A549 (cell line): ENCODE measurements at regions not wholly inside any gene's neighbourhood (a gene's known extent, or its start where the extent isn't known, plus 50 kb on each side); places are given as distances from the start of the nearest gene placed in this dataset.

Experiments used
- ATAC-seq, 2 experiments: fragments of 200-7000 bp in 1 of 2; fragments of >200 bp in 1 of 2; cut with Nextera tagmentation in 1 of 2; cut with Tn5 transposase in 1 of 2; 3 replicates each; pipeline versions ENCODE4 v1.8.0 to v1.9.1; 2018 to 2020; ENCODE audit warnings: mild to moderate bottlenecking in 1 of 2, moderate library complexity in 1 of 2
- CTCF ChIA-PET: fragments of 300-600 bp; sonication (Branson Sonifier 250); formaldehyde crosslinking; extraction: SDS; loops from one replicate; lab custom pipeline; 2021; ENCODE audit warnings: antibody characterized with exemption, inconsistent platforms; lab: Yijun Ruan, JAX
- POLR2A ChIA-PET: fragments of 350-600 bp; formaldehyde crosslinking; extraction: SDS; loops from one replicate; lab custom pipeline; 2021; ENCODE audit warnings: antibody characterized with exemption, inconsistent platforms; lab: Yijun Ruan, JAX
- DNase-seq, 2 experiments: peaks; one replicate each; pipeline versions ENCODE4 v3.0.0 to v3.0.0-alpha.2; 2011 to 2016; ENCODE audit warnings: low read depth in 1 of 2, low spot score in 1 of 2
- FAIRE-seq: peaks from 2 replicates; lab custom pipeline; 2011; peaks lifted over from hg19 to GRCh38; lab: Jason Lieb, UNC
- H3K27ac ChIP-seq, 2 experiments: fragments of >200 bp; sonication (Bioruptor Twin); formaldehyde crosslinking; 3 replicates each; pipeline ENCODE4 v1.5.1; 2016 to 2017
- H3K4me1 ChIP-seq: fragments of >200 bp; sonication (Bioruptor Twin); formaldehyde crosslinking; 3 replicates; pipeline ENCODE4 v1.6.1; 2016
- H3K4me2 ChIP-seq: fragments of >200 bp; sonication (Bioruptor Twin); formaldehyde crosslinking; 3 replicates; pipeline ENCODE4 v1.6.1; 2016
- H3K4me3 ChIP-seq: fragments of >200 bp; sonication (Bioruptor Twin); formaldehyde crosslinking; 3 replicates; pipeline ENCODE4 v1.5.1; 2016
- H3K9me3 ChIP-seq: fragments of >200 bp; sonication (Bioruptor Twin); formaldehyde crosslinking; 3 replicates; pipeline ENCODE4 v1.6.1; 2016
- BHLHE40 ChIP-seq: IDR thresholded peaks from 2 replicates; pipeline ENCODE4 v1.6.1; 2012; ENCODE audit warnings: low read depth, low read length, inconsistent platforms
- CEBPB ChIP-seq, 2 experiments: fragments of >200 bp in 1 of 2; sonication (Bioruptor Twin) in 1 of 2; formaldehyde crosslinking in 1 of 2; IDR thresholded peaks; 2 replicates each; pipeline ENCODE4 v1.6.1; 2012 to 2016
- EHF ChIP-seq: fragments of 250-450 bp; sonication (Bioruptor Pico); IDR thresholded peaks from 2 replicates; pipeline ENCODE4 v1.5.0; 2020; ENCODE audit warnings: mild to moderate bottlenecking
- EHMT2 ChIP-seq: fragments of 200-600 bp; sonication (generic); IDR thresholded peaks from 2 replicates; pipeline ENCODE4 v1.6.1; 2016; ENCODE audit warnings: antibody characterized with exemption, low read depth, mild to moderate bottlenecking, moderate library complexity
- EP300 ChIP-seq, 2 experiments: fragments of >200 bp; sonication (Bioruptor Twin); formaldehyde crosslinking; IDR thresholded peaks; 2 replicates in 1 of 2; 3 replicates in 1 of 2; pipeline ENCODE4 v1.6.1; 2016 to 2017
- FOSB ChIP-seq: fragments of 250-450 bp; sonication (Bioruptor Pico); IDR thresholded peaks from 2 replicates; pipeline ENCODE4 v1.5.0; 2020; ENCODE audit warnings: mild to moderate bottlenecking, moderate library complexity
- FOSL2 ChIP-seq, 2 experiments: fragments of 450-650 bp in 1 of 2; fragments of >200 bp in 1 of 2; sonication (Bioruptor Twin) in 1 of 2; formaldehyde crosslinking; IDR thresholded peaks; 2 replicates each; pipeline versions ENCODE4 v1.5.0 to v1.6.1; 2016 to 2020; ENCODE audit warnings: mild to moderate bottlenecking in 1 of 2, moderate library complexity in 1 of 2
- HDAC2 ChIP-seq: fragments of 200-600 bp; sonication (generic); IDR thresholded peaks from 2 replicates; pipeline ENCODE4 v1.6.1; 2016
- HEYL ChIP-seq: fragments of 250-450 bp; sonication (Bioruptor Pico); IDR thresholded peaks from 2 replicates; pipeline ENCODE4 v1.8.0; 2021; ENCODE audit warnings: mild to moderate bottlenecking, moderate library complexity
- JUNB ChIP-seq: fragments of >200 bp; sonication (Bioruptor Twin); formaldehyde crosslinking; IDR thresholded peaks from 2 replicates; pipeline ENCODE4 v1.6.1; 2016
- KDM1A ChIP-seq: fragments of 200-600 bp; sonication (generic); IDR thresholded peaks from 2 replicates; pipeline ENCODE4 v1.6.1; 2016; ENCODE audit warnings: low read depth, mild to moderate bottlenecking
- MAFK ChIP-seq: fragments of 450-650 bp; IDR thresholded peaks from 2 replicates; pipeline ENCODE4 v1.6.1; 2014; ENCODE audit not compliant: partially characterized antibody
- MAZ ChIP-seq: fragments of 150-350 bp; IDR thresholded peaks from 2 replicates; pipeline ENCODE4 v1.6.1; 2014; ENCODE audit warnings: antibody characterized with exemption, low read depth, low read length, borderline replicate concordance
- MYC ChIP-seq: IDR thresholded peaks from 2 replicates; pipeline ENCODE4 v1.6.1; 2012; ENCODE audit warnings: mild to moderate bottlenecking, inconsistent platforms, low read length, improper control_type of control experiment, borderline replicate concordance
- RAD21 ChIP-seq, 2 experiments: fragments of >200 bp in 1 of 2; sonication (Bioruptor Twin) in 1 of 2; formaldehyde crosslinking in 1 of 2; IDR thresholded peaks in 1 of 2; conservative IDR thresholded peaks in 1 of 2; 2 replicates in 1 of 2; 3 replicates in 1 of 2; pipeline ENCODE4 v1.6.1; 2012 to 2018; ENCODE audit warnings: inconsistent platforms in 1 of 2
- RCOR1 ChIP-seq: fragments of 150-350 bp; IDR thresholded peaks from 2 replicates; pipeline ENCODE4 v1.6.1; 2014; ENCODE audit warnings: antibody characterized with exemption, low read length, low read depth
- SREBF2 ChIP-seq: fragments of 450-650 bp; IDR thresholded peaks from 2 replicates; pipeline ENCODE4 v1.6.1; 2014; ENCODE audit warnings: mild to moderate bottlenecking, moderate library complexity
- TFCP2L1 ChIP-seq: fragments of 250-450 bp; sonication (Bioruptor Pico); IDR thresholded peaks from 2 replicates; pipeline ENCODE4 v1.5.0; 2021; ENCODE audit warnings: mild to moderate bottlenecking
- ZFP36 ChIP-seq: fragments of 450-650 bp; IDR thresholded peaks from 2 replicates; pipeline ENCODE4 v1.6.1; 2014; ENCODE audit warnings: borderline replicate concordance; ENCODE audit not compliant: partially characterized antibody
- ZNF302 ChIP-seq: fragments of 250-450 bp; sonication (Bioruptor Pico); IDR thresholded peaks from 2 replicates; pipeline ENCODE4 v1.9.0; 2021; ENCODE audit warnings: inconsistent platforms, mild to moderate bottlenecking, moderate library complexity
- ZSCAN20 ChIP-seq: fragments of 250-450 bp; sonication (Bioruptor Pico); IDR thresholded peaks from 2 replicates; pipeline ENCODE4 v1.8.0; 2022; ENCODE audit warnings: mild to moderate bottlenecking, moderate library complexity
- WGBS: methylation state at CpG from one replicate; pipeline ENCODE4 v1.1.6; 2017; ENCODE audit errors: missing lambda C conversion rate; 5-methylcytosine and 5-hydroxymethylcytosine counted together
- TF ChIP-seq, protein P1 (sequence below): IDR thresholded peaks from 2 replicates; pipeline ENCODE4 v1.6.1; 2012

DNA sequence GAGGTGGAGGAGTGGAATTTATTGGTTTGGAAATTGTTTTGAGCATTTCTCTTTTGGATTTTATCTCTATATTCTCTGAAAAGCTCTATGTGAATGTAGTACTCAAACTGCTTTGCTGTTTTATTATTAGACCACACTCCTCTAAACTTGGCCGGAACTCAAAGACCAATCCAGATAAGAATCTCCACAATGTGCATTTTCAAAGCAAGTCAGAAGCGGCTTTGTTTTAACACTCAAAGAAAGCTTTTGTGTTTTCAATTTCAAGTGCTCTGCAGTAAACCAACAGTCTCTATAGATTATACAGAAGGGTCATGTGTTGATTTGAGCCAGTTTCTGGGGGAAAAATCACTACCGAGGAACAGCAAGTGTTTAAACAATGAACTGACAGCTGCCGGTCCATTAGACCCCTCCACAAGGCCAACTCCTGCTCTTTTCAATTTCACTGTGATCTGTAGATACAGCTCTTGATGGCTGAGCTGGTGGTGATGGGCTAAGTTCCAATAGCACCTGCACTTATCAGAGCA lies 79.4 kb downstream of the FTHL17 start (continued):
- TF ChIP-seq HEYL (no peak), EP300 (IDR thresholded peaks at IDR 0.05) (no peak)

DNA sequence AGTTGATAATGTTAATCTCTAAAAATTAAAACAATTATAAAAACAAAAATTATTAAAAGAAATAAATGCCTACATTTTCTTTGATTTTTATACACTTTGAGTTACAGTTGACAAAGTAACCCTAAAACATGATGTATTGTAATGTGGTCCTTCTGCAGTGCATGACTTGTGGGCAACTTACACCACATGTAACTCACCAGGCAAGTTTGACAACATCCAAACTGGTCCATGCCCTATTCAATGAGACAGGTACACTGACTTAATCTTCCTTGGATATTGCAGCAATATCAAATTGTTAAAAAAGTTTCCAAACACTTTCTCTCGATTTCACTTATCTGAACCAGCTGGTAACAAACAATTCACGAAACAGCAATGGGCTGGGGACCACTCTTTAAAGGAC lies 81.5 kb downstream of the FTHL17 start:
- H3K4me1 ChIP-seq = no peaks in the 10 kb centered on the region
- TF ChIP-seq ZSCAN20 (no peak), FOSB (no peak), MAFK (no peak)
- 0% methylated on average over 2 of the region's 2 CpGs for WGBS
- FAIRE-seq (no peak), DNase-seq (no peak), ATAC-seq (no peak)
- H3K9me3 ChIP-seq = no peaks in the 10 kb centered on the region
- no peak overlapping the region for H3K4me2 ChIP-seq
- no peak overlapping the region for H3K4me3 ChIP-seq
- ChIA-PET CTCF (no interaction called here), POLR2A (no interaction called here)
- H3K27ac ChIP-seq = no peak overlapping the region

DNA sequence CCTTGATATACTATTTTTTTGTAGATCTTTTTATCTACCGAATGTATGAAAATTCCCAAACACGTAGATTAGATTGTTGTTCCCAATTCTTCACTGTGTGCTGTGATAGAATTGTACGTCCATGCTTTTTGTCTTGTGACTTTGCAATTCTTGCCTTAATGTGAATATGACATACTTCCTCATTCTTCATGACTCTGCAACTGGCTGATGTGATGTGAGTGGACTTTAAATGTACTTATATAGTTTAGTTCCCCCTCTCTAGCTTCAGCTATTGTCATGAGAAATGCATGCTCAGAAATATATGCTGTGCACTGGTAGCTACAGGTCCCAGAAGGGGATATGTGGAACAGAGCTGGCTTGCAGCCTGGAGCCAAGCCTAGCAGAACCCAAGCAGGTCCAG lies 89.4 kb downstream of the FTHL17 start:
- H3K4me1 ChIP-seq = no peaks in the 10 kb centered on the region
- no peak overlapping the region for H3K27ac ChIP-seq
- H3K9me3 ChIP-seq = no peaks in the 10 kb centered on the region
- ATAC-seq = no peak
- TF ChIP-seq CEBPB (IDR thresholded peaks at IDR 0.05) (no peak), TFCP2L1 (CRISPR knock-in tag) (no peak), MAFK (no peak), MYC (no peak), EHMT2 (no peak), RAD21 (conservative IDR thresholded peaks at IDR 0.05 in 1 of 2, IDR thresholded peaks at IDR 0.05 in 1 of 2) (no peak), JUNB (no peak)
- TF ChIP-seq, protein P1, sequence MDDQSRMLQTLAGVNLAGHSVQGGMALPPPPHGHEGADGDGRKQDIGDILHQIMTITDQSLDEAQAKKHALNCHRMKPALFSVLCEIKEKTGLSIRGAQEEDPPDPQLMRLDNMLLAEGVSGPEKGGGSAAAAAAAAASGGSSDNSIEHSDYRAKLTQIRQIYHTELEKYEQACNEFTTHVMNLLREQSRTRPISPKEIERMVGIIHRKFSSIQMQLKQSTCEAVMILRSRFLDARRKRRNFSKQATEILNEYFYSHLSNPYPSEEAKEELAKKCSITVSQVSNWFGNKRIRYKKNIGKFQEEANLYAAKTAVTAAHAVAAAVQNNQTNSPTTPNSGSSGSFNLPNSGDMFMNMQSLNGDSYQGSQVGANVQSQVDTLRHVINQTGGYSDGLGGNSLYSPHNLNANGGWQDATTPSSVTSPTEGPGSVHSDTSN = no peak
- no peak overlapping the region for H3K4me2 ChIP-seq
- no peak overlapping the region for H3K4me3 ChIP-seq
- no peak for FAIRE-seq
- DNase-seq = no peak
- WGBS = 53% methylated on average over 3 of the region's 3 CpGs
- POLR2A ChIA-PET = no interaction called here
- CTCF ChIA-PET = no interaction called here

DNA sequence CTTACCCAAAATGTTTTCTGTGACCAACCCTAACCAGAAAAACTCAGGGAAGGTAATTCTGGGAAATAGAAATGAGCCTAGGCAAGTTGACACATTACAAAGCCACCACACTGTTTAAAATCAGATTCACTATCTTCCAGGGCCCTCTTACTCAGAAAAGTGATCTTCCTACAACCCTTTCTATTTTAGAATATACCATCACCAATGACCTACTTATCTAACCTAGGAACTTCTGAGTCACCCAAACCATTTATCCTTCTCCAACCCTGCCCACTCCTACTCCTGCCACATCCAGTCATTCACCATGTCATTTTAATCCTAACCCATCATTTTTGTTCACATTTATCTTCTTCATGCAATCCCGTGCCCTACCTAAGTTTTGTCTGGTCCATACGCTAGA lies 89.9 kb downstream of the FTHL17 start:
- Histone ChIP-seq H3K4me2 (no peak overlapping the region), H3K4me3 (no peak overlapping the region), H3K27ac (no peak overlapping the region), H3K9me3 (no peaks in the 10 kb centered on the region), H3K4me1 (no peaks in the 10 kb centered on the region)
- no peak for ATAC-seq
- no peak for DNase-seq
- TF ChIP-seq ZFP36 (no peak), SREBF2 (no peak), FOSL2 (IDR thresholded peaks at IDR 0.05) (no peak), FOSL2 (CRISPR knock-in tag; IDR thresholded peaks at IDR 0.05) (no peak), MAZ (no peak), RCOR1 (no peak), MYC (no peak)
- ChIA-PET POLR2A (no interaction called here), CTCF (no interaction called here)
- 19% methylated on average over 2 of the region's 2 CpGs for WGBS
- FAIRE-seq = no peak

DNA sequence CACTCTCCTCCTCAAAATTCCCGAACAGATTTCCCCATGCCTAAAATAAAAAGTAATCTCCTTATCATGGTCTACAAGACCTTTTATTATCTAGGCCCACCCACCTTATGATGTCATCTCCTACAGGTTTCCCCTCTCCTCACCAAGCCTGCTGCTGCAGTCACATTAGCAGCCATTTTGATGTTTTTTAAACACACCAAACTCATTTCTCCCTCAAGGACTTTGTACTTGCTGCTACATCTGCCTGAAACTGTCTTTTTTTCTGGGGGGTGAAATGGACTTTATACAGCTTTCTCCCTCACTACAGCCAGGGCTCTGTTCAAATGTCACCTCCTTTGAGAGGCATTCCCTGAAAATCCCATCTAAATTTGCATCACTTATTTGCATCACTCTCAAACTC lies 90.2 kb upstream of the TAB3 start:
- ChIA-PET CTCF (no interaction called here), POLR2A (no interaction called here)
- H3K4me3 ChIP-seq = no peak overlapping the region
- H3K9me3 ChIP-seq = no peaks in the 10 kb centered on the region
- H3K27ac ChIP-seq = no peak overlapping the region
- WGBS = 4% methylated on average over 1 of the region's 1 CpG
- FAIRE-seq (no peak), DNase-seq (no peak), ATAC-seq (no peak)
- H3K4me2 ChIP-seq = no peak overlapping the region
- H3K4me1 ChIP-seq = no peaks in the 10 kb centered on the region
- no peak for TF ChIP-seq EHF (CRISPR knock-in tag)
- no peak for TF ChIP-seq HDAC2
- no peak for TF ChIP-seq BHLHE40
- no peak for TF ChIP-seq ZNF302 (CRISPR knock-in tag)
- TF ChIP-seq KDM1A = no peak
